Breast epithelium (tissue), 3 donors: ENCODE measurements at regions not wholly inside any gene's neighbourhood (a gene's known extent, or its start where the extent isn't known, plus 50 kb on each side); places are given as distances from the start of the nearest gene placed in this dataset.

Experiments
- CTCF ChIP-seq, 3 donors: fragments of 450-650 bp; IDR thresholded peaks; one replicate each; pipeline ENCODE4 v1.5.1; 2016 to 2017; ENCODE audit warnings: antibody characterized with exemption in 3 of 3, mild to moderate bottlenecking in 3 of 3, moderate library complexity in 3 of 3
- POLR2A ChIP-seq: fragments of 450-650 bp; IDR thresholded peaks from one replicate; pipeline ENCODE4 v1.6.1; 2016; ENCODE audit warnings: antibody characterized with exemption, mild to moderate bottlenecking, moderate library complexity
- POLR2AphosphoS5 ChIP-seq, 3 donors: sonication (generic); formaldehyde crosslinking; IDR thresholded peaks; one replicate each; pipeline ENCODE4 v1.6.1; 2017; ENCODE audit warnings: antibody characterized with exemption in 3 of 3

- TF ChIP-seq CTCF (IDR thresholded peaks at IDR 0.05) (no peak), POLR2A (no peak), POLR2AphosphoS5 (IDR thresholded peaks at IDR 0.05) (no peak)
Measured at GRCh38 chr3:56880720-56881575, 79.2 kb upstream of the ARHGEF3 start.
